ENCODE measurements at regions not wholly inside any gene's neighbourhood (a gene's known extent, or its start where the extent isn't known, plus 50 kb on each side); places are given as distances from the start of the nearest gene placed in this dataset.

DNA sequence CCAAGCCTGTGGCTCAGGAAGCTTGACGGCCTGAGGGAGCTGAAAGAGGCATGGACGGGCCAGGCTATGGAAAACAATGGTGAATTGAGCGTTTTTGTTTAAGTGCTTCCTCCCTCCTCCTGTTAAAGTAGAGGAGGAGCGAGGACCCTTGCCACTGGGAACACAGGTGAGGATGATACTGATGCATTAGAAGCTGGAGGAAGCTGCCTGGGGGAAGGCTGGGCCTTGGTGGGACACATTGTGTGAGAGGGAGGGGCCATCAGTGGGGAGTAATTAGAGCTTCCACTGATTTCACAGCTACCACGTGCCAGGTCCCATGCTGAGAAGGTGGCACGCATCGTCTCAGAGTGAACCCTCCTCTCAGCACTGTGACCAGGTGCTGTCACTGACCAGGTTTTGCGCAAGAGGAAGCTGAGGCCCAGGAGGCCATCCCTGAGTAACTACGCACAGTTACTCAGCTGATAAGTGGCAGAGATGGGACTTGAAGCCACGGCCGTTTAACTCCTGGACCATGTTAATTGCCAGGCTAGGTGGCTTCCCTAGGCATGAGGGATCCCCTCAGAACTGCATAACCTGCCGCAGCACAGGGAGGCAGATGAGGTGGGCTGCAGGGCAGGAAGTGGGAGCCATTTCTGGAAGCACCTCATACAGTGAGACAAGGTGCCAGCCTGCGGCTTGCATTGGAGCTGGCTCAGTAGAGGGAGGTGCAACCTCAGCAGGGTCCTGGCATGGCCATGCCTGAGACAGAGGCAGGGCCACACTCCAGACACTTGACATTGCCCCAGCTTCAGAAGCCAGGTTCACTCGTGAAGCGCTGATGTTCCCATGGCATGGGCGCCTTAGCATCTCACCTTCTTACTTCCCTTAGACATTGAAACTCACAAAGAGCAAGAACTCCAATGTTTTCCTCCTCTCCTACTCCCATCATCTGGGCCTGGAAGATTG is 195.3 kb upstream of the MVB12B start:
- Mint-ChIP-seq H3K9me3 (no peaks in the 10 kb centered on the region), H3K4me1 (ENCODE audit: unreplicated experiment) (no peaks in the 10 kb centered on the region), H3K36me3 (no peaks in the 10 kb centered on the region), H3K27ac (no peak overlapping the region), H3K4me3 (no peak overlapping the region), H3K27me3 (peaks cover 38% of the 10 kb centered on the region)
- peak; percentile 44 for DNase-seq (ENCODE audit: extremely low spot score, unreplicated experiment)
- TF ChIP-seq, protein P1, sequence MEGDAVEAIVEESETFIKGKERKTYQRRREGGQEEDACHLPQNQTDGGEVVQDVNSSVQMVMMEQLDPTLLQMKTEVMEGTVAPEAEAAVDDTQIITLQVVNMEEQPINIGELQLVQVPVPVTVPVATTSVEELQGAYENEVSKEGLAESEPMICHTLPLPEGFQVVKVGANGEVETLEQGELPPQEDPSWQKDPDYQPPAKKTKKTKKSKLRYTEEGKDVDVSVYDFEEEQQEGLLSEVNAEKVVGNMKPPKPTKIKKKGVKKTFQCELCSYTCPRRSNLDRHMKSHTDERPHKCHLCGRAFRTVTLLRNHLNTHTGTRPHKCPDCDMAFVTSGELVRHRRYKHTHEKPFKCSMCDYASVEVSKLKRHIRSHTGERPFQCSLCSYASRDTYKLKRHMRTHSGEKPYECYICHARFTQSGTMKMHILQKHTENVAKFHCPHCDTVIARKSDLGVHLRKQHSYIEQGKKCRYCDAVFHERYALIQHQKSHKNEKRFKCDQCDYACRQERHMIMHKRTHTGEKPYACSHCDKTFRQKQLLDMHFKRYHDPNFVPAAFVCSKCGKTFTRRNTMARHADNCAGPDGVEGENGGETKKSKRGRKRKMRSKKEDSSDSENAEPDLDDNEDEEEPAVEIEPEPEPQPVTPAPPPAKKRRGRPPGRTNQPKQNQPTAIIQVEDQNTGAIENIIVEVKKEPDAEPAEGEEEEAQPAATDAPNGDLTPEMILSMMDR (conservative IDR thresholded peaks at IDR 0.05), result no peak

- TF ChIP-seq, protein P1 (conservative IDR thresholded peaks at IDR 0.05), result no peak
- Mint-ChIP-seq H3K9me3 (peaks cover 3% of the 10 kb centered on the region), H3K4me1 (ENCODE audit: unreplicated experiment) (no peaks in the 10 kb centered on the region), H3K4me3 (no peak overlapping the region), H3K27ac (no peak overlapping the region), H3K36me3 (no peaks in the 10 kb centered on the region), H3K27me3 (peaks cover 33% of the 10 kb centered on the region)
- peak; percentile 0 for DNase-seq (ENCODE audit: extremely low spot score, unreplicated experiment)
Observed at GRCh38 chr9:126132746-126133145, 193.9 kb upstream of the MVB12B start.

- no peak overlapping the region for H3K4me3 Mint-ChIP-seq
- peaks cover 16% of the 10 kb centered on the region for H3K27me3 Mint-ChIP-seq
Observed at GRCh38 chr9:126144196-126144595, 182.4 kb upstream of the MVB12B start.

GRCh38 chr9:126144603-126145456 is 181.8 kb upstream of the MVB12B start:
- peak; percentile 54 for DNase-seq (ENCODE audit: extremely low spot score, unreplicated experiment)
- Mint-ChIP-seq H3K27ac (no peak overlapping the region), H3K27me3 (peaks cover 16% of the 10 kb centered on the region), H3K4me3 (no peak overlapping the region), H3K4me1 (ENCODE audit: unreplicated experiment) (peaks cover 4% of the 10 kb centered on the region), H3K9me3 (peaks cover 5% of the 10 kb centered on the region), H3K36me3 (no peaks in the 10 kb centered on the region)
- TF ChIP-seq, protein P1 (conservative IDR thresholded peaks at IDR 0.05), result no peak

More at GRCh38 chr9:126144196-126144595, 182.4 kb upstream of the MVB12B start:
- TF ChIP-seq, protein P1 (conservative IDR thresholded peaks at IDR 0.05), result no peak
- Mint-ChIP-seq H3K4me1 (ENCODE audit: unreplicated experiment) (peaks cover 4% of the 10 kb centered on the region), H3K9me3 (peaks cover 5% of the 10 kb centered on the region), H3K36me3 (no peaks in the 10 kb centered on the region), H3K27ac (no peak overlapping the region)
- no peak for DNase-seq (ENCODE audit: extremely low spot score, unreplicated experiment)

- H3K4me1 Mint-ChIP-seq (ENCODE audit: unreplicated experiment), result peaks cover 13% of the 10 kb centered on the region
- H3K4me3 Mint-ChIP-seq, result no peak overlapping the region
- peaks cover 5% of the 10 kb centered on the region for H3K9me3 Mint-ChIP-seq
- no peak overlapping the region for H3K27ac Mint-ChIP-seq
- H3K27me3 Mint-ChIP-seq, result peaks cover 16% of the 10 kb centered on the region
- TF ChIP-seq, protein P1 (conservative IDR thresholded peaks at IDR 0.05), result no peak
- no peaks in the 10 kb centered on the region for H3K36me3 Mint-ChIP-seq
- no peak for DNase-seq (ENCODE audit: extremely low spot score, unreplicated experiment)
Observed at GRCh38 chr9:126145887-126146253, 180.8 kb upstream of the MVB12B start.
